Endodermal cell (in vitro differentiated cells): ENCODE measurements at regions not wholly inside any gene's neighbourhood (a gene's known extent, or its start where the extent isn't known, plus 50 kb on each side); places are given as distances from the start of the nearest gene placed in this dataset.

Experiments used
- DNase-seq: peaks from one replicate; pipeline ENCODE4 v3.0.0-alpha.2; 2017
- H3K27ac ChIP-seq: 2 replicates; pipeline ENCODE4 v1.5.1; 2013; ENCODE audit warnings: mild to moderate bottlenecking, low read depth, low read length, moderate library complexity
- H3K27me3 ChIP-seq: 2 replicates; pipeline ENCODE4 v1.6.1; 2013; ENCODE audit warnings: mild to moderate bottlenecking, low read length, moderate library complexity; ENCODE audit not compliant: insufficient read depth, control insufficient read depth, poor library complexity, severe bottlenecking
- H3K36me3 ChIP-seq: 2 replicates; pipeline ENCODE4 v1.7.0; 2013; ENCODE audit warnings: mild to moderate bottlenecking, low read length, moderate library complexity; ENCODE audit not compliant: control insufficient read depth, insufficient read depth
- H3K4me1 ChIP-seq: one replicate; pipeline ENCODE4 v1.7.0; 2013; ENCODE audit warnings: low read length; ENCODE audit not compliant: control insufficient read depth, insufficient read depth
- H3K4me3 ChIP-seq: 2 replicates; pipeline ENCODE4 v1.5.1; 2013; ENCODE audit warnings: mild to moderate bottlenecking, low read length, moderate library complexity
- H3K9ac ChIP-seq: 2 replicates; pipeline ENCODE4 v1.6.1; 2013; ENCODE audit warnings: mild to moderate bottlenecking, low read length, moderate library complexity; ENCODE audit not compliant: poor library complexity, severe bottlenecking; ENCODE audit errors: extremely low read depth
- H3K9me3 ChIP-seq: 2 replicates; pipeline ENCODE4 v1.6.1; 2013; ENCODE audit warnings: mild to moderate bottlenecking, low read length, moderate library complexity; ENCODE audit not compliant: control insufficient read depth
- H3K27ac Mint-ChIP-seq: 2 replicates; pipeline ENCODE4 v1.8.0; 2020; ENCODE audit warnings: mixed read lengths
- H3K27me3 Mint-ChIP-seq: 2 replicates; pipeline ENCODE4 v1.8.0; 2021; ENCODE audit warnings: mild to moderate bottlenecking, mixed read lengths; ENCODE audit not compliant: insufficient read depth
- H3K36me3 Mint-ChIP-seq: 2 replicates; pipeline ENCODE4 v1.8.0; 2020; ENCODE audit warnings: low read depth, mixed read lengths
- H3K4me1 Mint-ChIP-seq: 2 replicates; pipeline ENCODE4 v1.8.0; 2020; ENCODE audit warnings: mixed read lengths
- H3K4me3 Mint-ChIP-seq: 2 replicates; pipeline ENCODE4 v1.8.0; 2020; ENCODE audit warnings: mild to moderate bottlenecking, moderate library complexity, mixed read lengths
- H3K9me3 Mint-ChIP-seq: 2 replicates; pipeline ENCODE4 v1.8.0; 2020; ENCODE audit warnings: mild to moderate bottlenecking, mixed read lengths
- CTCF ChIP-seq: fragments of 200-600 bp; sonication (generic); conservative IDR thresholded peaks from 2 replicates; pipeline ENCODE4 v1.5.0; 2021; ENCODE audit warnings: antibody characterized with exemption, mild to moderate bottlenecking
- WGBS, 2 experiments: methylation state at CpG; one replicate each; pipeline versions ENCODE4 v1.1.5 to v1.1.7; 2013; ENCODE audit warnings: missing lambda C conversion rate in 2 of 2, mixed read lengths in 1 of 2; ENCODE audit not compliant: insufficient coverage in 1 of 2, insufficient read length in 1 of 2; 5-methylcytosine and 5-hydroxymethylcytosine counted together

GRCh38 chr5:1974081-1974480, 91.4 kb upstream of the IRX4 start:
- H3K9ac ChIP-seq, result no peak overlapping the region
- H3K27ac Mint-ChIP-seq, result no peak overlapping the region

GRCh38 chr5:1973391-1974013, 90.8 kb upstream of the IRX4 start:
- 72 to 74% methylated on average over 20 to 21 of the region's 21 CpGs for WGBS, 2 experiments
- H3K36me3 Mint-ChIP-seq, result no peaks in the 10 kb centered on the region
- TF ChIP-seq CTCF, result no peak
- H3K9me3 Mint-ChIP-seq, result no peaks in the 10 kb centered on the region
- H3K4me3 Mint-ChIP-seq, result no peak overlapping the region
- H3K27me3 Mint-ChIP-seq, result peaks cover 6% of the 10 kb centered on the region
- H3K9ac ChIP-seq, result no peak overlapping the region
- H3K36me3 ChIP-seq, result no peaks in the 10 kb centered on the region
- H3K4me1 Mint-ChIP-seq, result peaks cover 7% of the 10 kb centered on the region
- no peak overlapping the region for H3K4me3 ChIP-seq
- H3K4me1 ChIP-seq, result no peaks in the 10 kb centered on the region
- H3K27ac ChIP-seq, result no peak overlapping the region
- DNase-seq, result peak; percentile 68
- no peaks in the 10 kb centered on the region for H3K27me3 ChIP-seq
- H3K9me3 ChIP-seq, result no peaks in the 10 kb centered on the region
- no peak overlapping the region for H3K27ac Mint-ChIP-seq

More at GRCh38 chr5:1974081-1974480, 91.4 kb upstream of the IRX4 start:
- peaks cover 6% of the 10 kb centered on the region for H3K27me3 Mint-ChIP-seq
- H3K9me3 Mint-ChIP-seq, result no peaks in the 10 kb centered on the region
- H3K27me3 ChIP-seq, result no peaks in the 10 kb centered on the region
- no peak for DNase-seq
- no peaks in the 10 kb centered on the region for H3K36me3 ChIP-seq
- no peak overlapping the region for H3K4me3 ChIP-seq
- H3K36me3 Mint-ChIP-seq, result no peaks in the 10 kb centered on the region
- H3K4me1 ChIP-seq, result no peaks in the 10 kb centered on the region
- no peak overlapping the region for H3K27ac ChIP-seq
- peaks cover 7% of the 10 kb centered on the region for H3K4me1 Mint-ChIP-seq
- no peak for TF ChIP-seq CTCF
- WGBS, 2 experiments, result 93 to 100% methylated on average over 3 to 6 of the region's 6 CpGs
- H3K4me3 Mint-ChIP-seq, result no peak overlapping the region
- no peaks in the 10 kb centered on the region for H3K9me3 ChIP-seq

GRCh38 chr5:1971944-1972343, 89.2 kb upstream of the IRX4 start:
- H3K36me3 ChIP-seq, result no peaks in the 10 kb centered on the region
- no peaks in the 10 kb centered on the region for H3K4me1 ChIP-seq
- H3K36me3 Mint-ChIP-seq, result no peaks in the 10 kb centered on the region
- DNase-seq, result no peak
- H3K9me3 ChIP-seq, result no peaks in the 10 kb centered on the region
- no peak overlapping the region for H3K27ac Mint-ChIP-seq
- no peak overlapping the region for H3K4me3 Mint-ChIP-seq
- no peak overlapping the region for H3K4me3 ChIP-seq
- H3K9ac ChIP-seq, result no peak overlapping the region
- peaks cover 7% of the 10 kb centered on the region for H3K4me1 Mint-ChIP-seq
- WGBS, 2 experiments, result 90% methylated on average over 11 of the region's 13 CpGs; no CpG with 5 or more reads in 1 of the 2 experiments
- H3K27me3 Mint-ChIP-seq, result peaks cover 6% of the 10 kb centered on the region
- no peaks in the 10 kb centered on the region for H3K9me3 Mint-ChIP-seq
- H3K27ac ChIP-seq, result no peak overlapping the region
- no peak for TF ChIP-seq CTCF
- H3K27me3 ChIP-seq, result no peaks in the 10 kb centered on the region
